B cell (primary cell): ENCODE measurements at regions not wholly inside any gene's neighbourhood (a gene's known extent, or its start where the extent isn't known, plus 50 kb on each side); places are given as distances from the start of the nearest gene placed in this dataset.

Source experiments
- ATAC-seq: fragments of 200-7000 bp; cut with Tn5 transposase; one replicate; pipeline ENCODE4 v1.10.0; 2021; ENCODE audit warnings: low read depth, mild to moderate bottlenecking, moderate number of reproducible peaks, moderate library complexity
- CTCF ChIA-PET: fragments of 350-600 bp; sonication (Branson Sonifier 250); formaldehyde crosslinking; loops from one replicate; lab custom pipeline; 2021; ENCODE audit warnings: antibody characterized with exemption, inconsistent platforms; lab: Charles Lee
- POLR2A ChIA-PET: fragments of 350-600 bp; sonication (Branson Sonifier 250); formaldehyde crosslinking; loops from one replicate; lab custom pipeline; 2021; ENCODE audit warnings: antibody characterized with exemption; lab: Charles Lee
- DNase-seq: peaks from one replicate; pipeline ENCODE4 v3.0.0; 2013
- H2AFZ ChIP-seq: 2 replicates; pipeline ENCODE4 v1.6.1; 2012; ENCODE audit warnings: mild to moderate bottlenecking, low read depth, low read length; ENCODE audit not compliant: insufficient read depth, poor library complexity, severe bottlenecking
- H3K27ac ChIP-seq, 2 donors: 1 replicate in 1 of 2; 2 replicates in 1 of 2; pipeline ENCODE4 v1.5.1; 2012 to 2013; ENCODE audit warnings: low read length in 2 of 2, mild to moderate bottlenecking in 2 of 2, moderate library complexity in 1 of 2
- H3K27me3 ChIP-seq, 4 experiments: fragments of 200-600 bp in 1 of 4; sonication (generic) in 1 of 4; replicated peaks in 1 of 4; 1 replicate in 2 of 4; 2 replicates in 2 of 4; pipeline versions ENCODE4 v1.6.1 to v1.7.0; 2013 to 2016; ENCODE audit warnings: low read length in 3 of 4, mild to moderate bottlenecking in 2 of 4, mixed read lengths in 1 of 4, moderate library complexity in 1 of 4; ENCODE audit not compliant: insufficient read depth in 4 of 4, control insufficient read depth in 3 of 4; ENCODE audit errors: control extremely low read depth in 1 of 4
- H3K36me3 ChIP-seq, 2 experiments: replicated peaks in 1 of 2; 1 replicate in 1 of 2; 2 replicates in 1 of 2; pipeline versions ENCODE4 v1.6.1 to v1.7.1; 2013; ENCODE audit warnings: low read length in 1 of 2; ENCODE audit not compliant: insufficient read depth in 2 of 2, control insufficient read depth in 1 of 2; ENCODE audit errors: control extremely low read depth in 1 of 2, extremely low read depth in 1 of 2
- H3K4me1 ChIP-seq, 2 donors: fragments of 200-600 bp in 1 of 2; sonication (generic) in 1 of 2; 1 replicate in 1 of 2; 2 replicates in 1 of 2; pipeline versions ENCODE4 v1.5.1 to v1.6.1; 2013 to 2017; ENCODE audit warnings: low read length in 2 of 2; ENCODE audit not compliant: control insufficient read depth in 2 of 2, insufficient read depth in 2 of 2
- H3K4me2 ChIP-seq: replicated peaks from 2 replicates; pipeline ENCODE3; 2012; ENCODE audit warnings: mild to moderate bottlenecking, low read depth, low read length; ENCODE audit not compliant: poor library complexity, severe bottlenecking
- H3K4me3 ChIP-seq, 5 experiments: fragments of 200-600 bp in 1 of 5; sonication (generic) in 1 of 5; 1 replicate in 3 of 5; 2 replicates in 2 of 5; pipeline versions ENCODE4 v1.5.1 to v1.7.0; 2011 to 2016; ENCODE audit warnings: low read length in 4 of 5, mild to moderate bottlenecking in 4 of 5, low read depth in 2 of 5, control low read depth in 1 of 5, moderate library complexity in 1 of 5; ENCODE audit not compliant: insufficient read depth in 1 of 5; ENCODE audit errors: control extremely low read depth in 1 of 5, extremely low read depth in 1 of 5
- H3K79me2 ChIP-seq: fragments of 200-600 bp; sonication (generic); one replicate; pipeline ENCODE4 v1.6.0; 2016; ENCODE audit warnings: low read length; ENCODE audit not compliant: control insufficient read depth, insufficient read depth
- H3K9ac ChIP-seq: fragments of 200-600 bp; sonication (generic); 2 replicates; pipeline ENCODE4 v1.6.1; 2017; ENCODE audit warnings: mild to moderate bottlenecking, low read length, moderate library complexity
- H3K9me3 ChIP-seq, 3 donors: one replicate each; pipeline versions ENCODE4 v1.6.1 to v1.7.1; 2013; ENCODE audit warnings: low read length in 2 of 3; ENCODE audit not compliant: control insufficient read depth in 2 of 3, insufficient read depth in 1 of 3; ENCODE audit errors: control extremely low read depth in 1 of 3
- H4K20me1 ChIP-seq: 2 replicates; pipeline ENCODE4 v1.6.0; 2012; ENCODE audit warnings: mild to moderate bottlenecking, low read length; ENCODE audit not compliant: insufficient read depth, control insufficient read depth, poor library complexity, severe bottlenecking
- H3K27ac Mint-ChIP-seq: one replicate; pipeline ENCODE4 v1.8.0; 2021; ENCODE audit warnings: mixed read lengths
- H3K27me3 Mint-ChIP-seq: one replicate; pipeline ENCODE4 v1.8.0; 2021; ENCODE audit warnings: mixed read lengths
- H3K4me1 Mint-ChIP-seq: one replicate; pipeline ENCODE4 v1.8.0; 2021; ENCODE audit warnings: mixed read lengths
- H3K4me3 Mint-ChIP-seq: one replicate; pipeline ENCODE4 v1.8.0; 2021; ENCODE audit warnings: mixed read lengths
- H3K9me3 Mint-ChIP-seq: one replicate; pipeline ENCODE4 v1.8.0; 2022; ENCODE audit warnings: mixed read lengths; ENCODE audit not compliant: insufficient read depth
- CTCF ChIP-seq: fragments of 200-600 bp; IDR thresholded peaks from one replicate; pipeline ENCODE4 v1.8.0; 2022; ENCODE audit warnings: antibody characterized with exemption, mild to moderate bottlenecking
- EZH2 ChIP-seq: IDR thresholded peaks from 2 replicates; pipeline ENCODE4 v1.6.1; 2012; ENCODE audit warnings: borderline replicate concordance, low read depth, mild to moderate bottlenecking, moderate library complexity, low read length; ENCODE audit not compliant: insufficient read depth, poor library complexity, severe bottlenecking
- WGBS: methylation state at CpG from one replicate; pipeline ENCODE4 v1.1.5; 2013; ENCODE audit warnings: missing lambda C conversion rate; ENCODE audit not compliant: insufficient coverage; 5-methylcytosine and 5-hydroxymethylcytosine counted together
- intact Hi-C: fragments of 100-400 bp; cut with micrococcal nuclease; formaldehyde crosslinking; loops from one replicate; pipeline ENCODE4 v1.10.0; 2022

GRCh38 chr3:30524357-30525040 is 81.9 kb upstream of the TGFBR2 start:
- no peak for DNase-seq
- Histone ChIP-seq H3K4me3 (no peak overlapping the region), H3K4me2 (peak overlapping the region; percentile 11), H3K4me1 (no peaks in the 10 kb centered on the region), H4K20me1 (no peaks in the 10 kb centered on the region), H3K79me2 (no peaks in the 10 kb centered on the region), H3K27me3 (no peaks in the 10 kb centered on the region), H3K9ac (no peak overlapping the region), H3K27ac (no peak overlapping the region), H3K9me3 (no peaks in the 10 kb centered on the region), H2AFZ (peak overlapping the region; percentile 4), H3K36me3 (no peaks in the 10 kb centered on the region)
- H3K4me1 Mint-ChIP-seq, result peaks cover 6% of the 10 kb centered on the region
- TF ChIP-seq EZH2 (no peak), CTCF (no peak)
- no peaks in the 10 kb centered on the region for H3K9me3 Mint-ChIP-seq
- intact Hi-C loops, result no loop called here
- no peaks in the 10 kb centered on the region for H3K27me3 Mint-ChIP-seq
- no peak overlapping the region for H3K4me3 Mint-ChIP-seq
- no peak overlapping the region for H3K27ac Mint-ChIP-seq
- 69% methylated on average over 2 of the region's 4 CpGs for WGBS
- ChIA-PET POLR2A (interaction anchor here (0.7 kb wide), 1 partner anchor 8 kb away, joined by 4 read pairs; no protein-coding TSS in a partner anchor), CTCF (no interaction called here)
- no peak for ATAC-seq

- H3K27me3 ChIP-seq, result no peaks in the 10 kb centered on the region
- H3K4me2 ChIP-seq, result no peak overlapping the region
- no peaks in the 10 kb centered on the region for H3K36me3 ChIP-seq
- H3K9ac ChIP-seq, result no peak overlapping the region
- H3K4me3 Mint-ChIP-seq, result no peak overlapping the region
- ChIA-PET CTCF (no interaction called here), POLR2A (interaction anchor here (0.6 to 0.7 kb wide), 2 partner anchors 22 to 91 kb away, joined by 3 to 4 read pairs; no protein-coding TSS in a partner anchor)
- no peaks in the 10 kb centered on the region for H3K9me3 Mint-ChIP-seq
- 100% methylated on average over 1 of the region's 1 CpG for WGBS
- TF ChIP-seq CTCF, result no peak
- no peak for TF ChIP-seq EZH2
- DNase-seq (no peak), ATAC-seq (no peak)
- H3K27ac ChIP-seq, result no peak overlapping the region
- H3K79me2 ChIP-seq, result no peaks in the 10 kb centered on the region
- H3K4me1 ChIP-seq, result no peaks in the 10 kb centered on the region
- no peak overlapping the region for H3K4me3 ChIP-seq
- H3K27ac Mint-ChIP-seq, result no peak overlapping the region
- no peaks in the 10 kb centered on the region for H4K20me1 ChIP-seq
- no peak overlapping the region for H2AFZ ChIP-seq
- intact Hi-C loops, result no loop called here
- peaks cover 6% of the 10 kb centered on the region for H3K4me1 Mint-ChIP-seq
- H3K27me3 Mint-ChIP-seq, result no peaks in the 10 kb centered on the region
- no peaks in the 10 kb centered on the region for H3K9me3 ChIP-seq
Measured at GRCh38 chr3:30526031-30526430, 80.4 kb upstream of the TGFBR2 start.
